22Rv1 (cell line): ENCODE measurements at regions not wholly inside any gene's neighbourhood (a gene's known extent, or its start where the extent isn't known, plus 50 kb on each side); places are given as distances from the start of the nearest gene placed in this dataset.

Experiments
- H3K27ac ChIP-seq: fragments of 450-650 bp; 2 replicates; pipeline ENCODE4 v1.5.1; 2017
- ZFX ChIP-seq: fragments of 450-650 bp; IDR thresholded peaks from 2 replicates; pipeline ENCODE4 v1.6.1; 2017; ENCODE audit warnings: antibody characterized with exemption, borderline replicate concordance
- TF ChIP-seq, protein P1 (sequence below): fragments of 450-650 bp; IDR thresholded peaks from 2 replicates; pipeline ENCODE4 v1.5.1; 2017; ENCODE audit warnings: mild to moderate bottlenecking

- H3K27ac ChIP-seq, result no peak overlapping the region
- TF ChIP-seq, protein P1, sequence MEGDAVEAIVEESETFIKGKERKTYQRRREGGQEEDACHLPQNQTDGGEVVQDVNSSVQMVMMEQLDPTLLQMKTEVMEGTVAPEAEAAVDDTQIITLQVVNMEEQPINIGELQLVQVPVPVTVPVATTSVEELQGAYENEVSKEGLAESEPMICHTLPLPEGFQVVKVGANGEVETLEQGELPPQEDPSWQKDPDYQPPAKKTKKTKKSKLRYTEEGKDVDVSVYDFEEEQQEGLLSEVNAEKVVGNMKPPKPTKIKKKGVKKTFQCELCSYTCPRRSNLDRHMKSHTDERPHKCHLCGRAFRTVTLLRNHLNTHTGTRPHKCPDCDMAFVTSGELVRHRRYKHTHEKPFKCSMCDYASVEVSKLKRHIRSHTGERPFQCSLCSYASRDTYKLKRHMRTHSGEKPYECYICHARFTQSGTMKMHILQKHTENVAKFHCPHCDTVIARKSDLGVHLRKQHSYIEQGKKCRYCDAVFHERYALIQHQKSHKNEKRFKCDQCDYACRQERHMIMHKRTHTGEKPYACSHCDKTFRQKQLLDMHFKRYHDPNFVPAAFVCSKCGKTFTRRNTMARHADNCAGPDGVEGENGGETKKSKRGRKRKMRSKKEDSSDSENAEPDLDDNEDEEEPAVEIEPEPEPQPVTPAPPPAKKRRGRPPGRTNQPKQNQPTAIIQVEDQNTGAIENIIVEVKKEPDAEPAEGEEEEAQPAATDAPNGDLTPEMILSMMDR, result no peak
Observed at GRCh38 chr11:38461751-38462150, 1863.7 kb upstream of the RAG2 start.

- peak overlapping the region; percentile 56 for H3K27ac ChIP-seq
- TF ChIP-seq ZFX, result no peak
- TF ChIP-seq, protein P1, result no peak
Observed at GRCh38 chr11:38460896-38461295, 1862.9 kb upstream of the RAG2 start.

DNA sequence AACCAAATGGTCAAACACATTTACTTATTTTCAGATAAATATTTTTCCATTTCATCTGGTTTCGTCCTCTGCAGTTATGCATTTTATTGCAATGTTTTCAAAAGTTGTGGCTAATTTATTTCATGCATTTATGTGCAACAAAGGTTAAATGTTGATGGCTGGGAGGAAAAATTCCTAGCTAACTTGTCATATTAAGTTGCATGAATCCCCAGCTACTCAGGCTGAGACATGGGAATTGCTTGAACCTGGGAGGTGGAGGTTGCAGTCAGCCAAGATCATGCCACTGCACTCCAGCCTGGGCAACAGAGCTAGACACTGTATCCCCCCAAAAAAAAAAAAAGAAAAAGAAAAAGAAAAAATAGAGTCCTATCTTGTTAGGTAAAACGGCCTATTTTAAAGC lies 1862.4 kb upstream of the RAG2 start:
- no peak for TF ChIP-seq ZFX
- TF ChIP-seq, protein P1, result no peak
- H3K27ac ChIP-seq, result peak overlapping the region; percentile 56

DNA sequence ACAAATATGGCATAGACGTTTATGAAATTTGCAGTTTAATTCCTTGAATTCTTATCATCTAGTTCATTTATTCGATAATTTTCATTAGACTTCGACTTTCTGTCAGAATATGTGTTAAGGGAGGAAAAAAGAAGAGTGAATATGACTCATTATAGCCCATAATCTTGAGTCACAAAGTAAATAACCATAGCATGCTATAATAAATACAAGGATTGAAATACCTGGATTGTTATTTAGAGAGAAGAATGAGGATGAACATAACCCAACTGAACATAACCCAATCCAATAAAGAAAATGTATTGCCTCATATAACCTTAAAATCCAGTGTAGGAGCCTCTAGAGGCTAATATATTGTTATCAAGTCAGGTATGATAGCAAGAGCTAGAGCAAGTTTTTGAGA lies 1858.3 kb upstream of the RAG2 start:
- H3K27ac ChIP-seq, result no peak overlapping the region
- TF ChIP-seq ZFX, result no peak

DNA sequence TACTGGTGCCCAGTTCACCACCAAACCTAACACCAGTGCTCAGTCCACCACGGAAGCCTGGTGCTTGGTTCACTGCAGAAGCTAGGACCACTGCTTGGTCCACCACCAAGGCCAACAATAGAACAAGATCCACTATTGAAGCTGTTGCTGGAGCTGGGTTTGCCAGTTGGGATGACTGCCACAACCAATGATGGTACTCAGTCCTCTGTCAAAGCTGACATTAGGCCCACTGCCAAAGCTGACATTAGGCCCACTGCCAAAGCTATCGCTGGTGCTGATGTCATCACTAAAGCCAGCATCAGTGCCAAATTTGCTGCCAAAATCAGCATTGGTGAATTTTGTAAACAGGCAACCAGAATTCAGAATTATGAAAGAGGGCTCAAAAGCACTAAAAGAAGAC lies 1850.2 kb upstream of the RAG2 start:
- TF ChIP-seq, protein P1, result no peak
- no peak for TF ChIP-seq ZFX
- no peak overlapping the region for H3K27ac ChIP-seq

DNA sequence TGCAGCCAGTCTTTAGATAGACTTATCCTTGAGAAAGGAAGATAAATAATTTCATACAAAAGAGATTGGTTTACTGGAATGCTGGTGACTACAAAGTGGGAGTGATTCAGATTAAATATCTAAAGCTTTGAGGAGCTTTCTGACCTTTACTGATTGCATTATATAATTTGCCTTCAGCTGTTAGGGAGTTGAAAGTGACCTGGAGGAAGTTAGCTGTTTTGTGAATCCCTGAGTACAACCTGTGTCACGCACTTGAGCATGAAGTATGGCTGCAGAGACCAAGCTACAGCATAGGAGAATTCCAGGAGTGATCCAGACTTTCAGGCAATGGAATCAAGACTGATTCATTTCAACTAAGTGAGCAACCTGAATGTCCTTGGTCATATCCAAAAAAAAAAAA lies 1848.3 kb upstream of the RAG2 start:
- TF ChIP-seq ZFX, result no peak
- TF ChIP-seq, protein P1, result no peak
- H3K27ac ChIP-seq, result no peak overlapping the region

DNA sequence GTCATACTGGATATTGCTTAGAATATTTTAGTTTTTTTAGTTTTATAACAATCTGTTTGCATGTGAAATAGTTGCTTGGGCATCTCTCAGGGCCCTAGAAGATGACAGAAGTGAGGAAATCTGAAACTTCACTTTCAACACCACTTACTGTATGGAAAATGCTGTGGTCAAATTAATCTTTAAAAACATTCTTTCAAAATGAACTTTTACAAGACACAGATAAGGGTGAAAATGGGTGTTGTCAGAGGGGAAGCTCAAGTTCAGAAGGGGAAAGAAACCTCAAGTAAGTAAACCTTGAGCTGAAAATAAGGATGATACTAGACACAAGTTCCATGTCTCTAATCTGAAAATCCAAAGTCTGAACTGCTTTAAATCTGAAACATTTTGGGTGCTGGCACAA lies 1840.1 kb upstream of the RAG2 start:
- TF ChIP-seq, protein P1, result no peak
- TF ChIP-seq ZFX, result no peak
- H3K27ac ChIP-seq, result no peak overlapping the region

- no peak overlapping the region for H3K27ac ChIP-seq
- TF ChIP-seq ZFX, result no peak
Observed at GRCh38 chr11:38425578-38425977, 1827.5 kb upstream of the RAG2 start.
